ENCODE measurements at regions not wholly inside any gene's neighbourhood (a gene's known extent, or its start where the extent isn't known, plus 50 kb on each side); places are given as distances from the start of the nearest gene placed in this dataset.
"Not testable (repeated sequence)": the region's sequence is repeated elsewhere in the genome, so short reads cannot be mapped to it uniquely, and the experiment has no call there.

- H3K4me3 ChIP-seq, result no peak overlapping the region
- no peak for DNase-seq (ENCODE audit: low spot score)
- TF ChIP-seq, protein P1, sequence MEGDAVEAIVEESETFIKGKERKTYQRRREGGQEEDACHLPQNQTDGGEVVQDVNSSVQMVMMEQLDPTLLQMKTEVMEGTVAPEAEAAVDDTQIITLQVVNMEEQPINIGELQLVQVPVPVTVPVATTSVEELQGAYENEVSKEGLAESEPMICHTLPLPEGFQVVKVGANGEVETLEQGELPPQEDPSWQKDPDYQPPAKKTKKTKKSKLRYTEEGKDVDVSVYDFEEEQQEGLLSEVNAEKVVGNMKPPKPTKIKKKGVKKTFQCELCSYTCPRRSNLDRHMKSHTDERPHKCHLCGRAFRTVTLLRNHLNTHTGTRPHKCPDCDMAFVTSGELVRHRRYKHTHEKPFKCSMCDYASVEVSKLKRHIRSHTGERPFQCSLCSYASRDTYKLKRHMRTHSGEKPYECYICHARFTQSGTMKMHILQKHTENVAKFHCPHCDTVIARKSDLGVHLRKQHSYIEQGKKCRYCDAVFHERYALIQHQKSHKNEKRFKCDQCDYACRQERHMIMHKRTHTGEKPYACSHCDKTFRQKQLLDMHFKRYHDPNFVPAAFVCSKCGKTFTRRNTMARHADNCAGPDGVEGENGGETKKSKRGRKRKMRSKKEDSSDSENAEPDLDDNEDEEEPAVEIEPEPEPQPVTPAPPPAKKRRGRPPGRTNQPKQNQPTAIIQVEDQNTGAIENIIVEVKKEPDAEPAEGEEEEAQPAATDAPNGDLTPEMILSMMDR (IDR thresholded peaks at IDR 0.05), result no peak
- H3K27ac ChIP-seq, result no peak overlapping the region
Observed at GRCh38 chr3:67064105-67064504, 66.0 kb downstream of the KBTBD8 start.

DNA sequence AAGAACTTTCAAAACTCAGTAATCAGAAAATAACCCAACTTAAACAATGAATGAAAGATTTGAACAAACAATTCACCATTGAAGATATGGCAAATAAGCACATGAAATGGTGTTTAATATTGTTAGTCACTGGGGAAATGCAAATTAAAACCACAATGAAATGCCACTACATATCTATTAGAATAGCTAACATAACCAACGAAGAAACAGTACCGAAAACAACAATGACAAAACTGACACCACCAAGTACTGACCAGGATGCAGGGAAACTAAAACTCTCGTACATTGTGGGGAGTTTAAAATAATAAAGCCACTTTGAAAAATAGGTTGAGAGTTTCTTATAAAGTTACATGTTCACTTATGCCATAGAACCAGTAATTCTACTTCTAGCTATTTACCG lies 69.1 kb downstream of the KBTBD8 start:
- H3K4me3 ChIP-seq, result no peak overlapping the region
- DNase-seq (ENCODE audit: low spot score), result no peak
- TF ChIP-seq, protein P1 (IDR thresholded peaks at IDR 0.05), result no peak
- no peak overlapping the region for H3K27ac ChIP-seq

- not testable (repeated sequence) for H3K27ac ChIP-seq; DNase-seq (ENCODE audit: low spot score); H3K4me3 ChIP-seq
Observed at GRCh38 chr3:67072640-67073039, 74.5 kb downstream of the KBTBD8 start.

DNA sequence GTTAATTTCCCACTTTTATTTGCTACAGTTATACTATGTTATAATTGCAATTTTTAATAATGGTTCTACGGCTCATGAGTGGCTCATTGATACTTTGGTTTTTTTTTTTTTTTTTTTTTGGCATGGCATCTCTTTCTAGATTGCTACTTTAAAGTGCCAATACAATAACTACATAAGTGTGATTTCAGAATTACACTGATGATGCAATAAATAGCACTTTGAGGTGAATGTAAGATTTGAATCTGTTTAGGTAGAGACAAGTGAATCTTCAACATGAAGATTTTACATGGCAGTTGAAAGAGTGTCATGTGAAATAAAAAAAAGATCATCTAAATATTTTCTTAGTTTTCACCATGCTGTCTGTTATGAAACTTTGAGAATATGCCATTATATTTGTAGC lies 75.7 kb downstream of the KBTBD8 start:
- Histone ChIP-seq H3K4me3 (no peak overlapping the region), H3K27ac (no peak overlapping the region)
- TF ChIP-seq, protein P1 (IDR thresholded peaks at IDR 0.05), result no peak
- DNase-seq (ENCODE audit: low spot score), result no peak

GRCh38 chr3:67075295-67075694 lies 77.2 kb downstream of the KBTBD8 start:
- TF ChIP-seq, protein P1 (IDR thresholded peaks at IDR 0.05), result no peak
- no peak overlapping the region for H3K4me3 ChIP-seq
- no peak for DNase-seq (ENCODE audit: low spot score)
- H3K27ac ChIP-seq, result no peak overlapping the region

DNA sequence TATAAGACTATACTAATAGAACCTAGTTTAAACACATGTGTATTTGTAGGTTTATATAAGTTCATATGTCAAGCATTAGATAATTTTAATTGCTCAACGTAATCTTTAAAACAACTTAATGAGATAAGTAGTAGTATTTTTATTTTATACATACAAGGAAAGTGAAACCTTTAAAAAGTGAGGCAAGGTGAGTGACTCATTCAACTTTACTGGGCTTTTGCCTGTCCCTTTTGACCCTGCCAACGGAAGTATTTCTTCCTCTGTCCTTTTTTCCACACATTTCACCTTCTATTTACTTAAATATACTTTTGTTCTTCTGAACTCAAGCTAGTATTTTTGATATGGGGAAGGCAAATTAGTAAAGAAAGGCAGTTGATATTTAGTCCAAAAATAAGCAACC lies 78.5 kb downstream of the KBTBD8 start:
- DNase-seq (ENCODE audit: low spot score), result no peak
- TF ChIP-seq, protein P1 (IDR thresholded peaks at IDR 0.05), result no peak
- H3K4me3 ChIP-seq, result no peak overlapping the region
- H3K27ac ChIP-seq, result no peak overlapping the region

GRCh38 chr3:67077656-67078055 lies 79.5 kb downstream of the KBTBD8 start:
- H3K27ac ChIP-seq, result no peak overlapping the region
- H3K4me3 ChIP-seq, result no peak overlapping the region
- TF ChIP-seq, protein P1 (IDR thresholded peaks at IDR 0.05), result no peak
- DNase-seq (ENCODE audit: low spot score), result no peak

DNA sequence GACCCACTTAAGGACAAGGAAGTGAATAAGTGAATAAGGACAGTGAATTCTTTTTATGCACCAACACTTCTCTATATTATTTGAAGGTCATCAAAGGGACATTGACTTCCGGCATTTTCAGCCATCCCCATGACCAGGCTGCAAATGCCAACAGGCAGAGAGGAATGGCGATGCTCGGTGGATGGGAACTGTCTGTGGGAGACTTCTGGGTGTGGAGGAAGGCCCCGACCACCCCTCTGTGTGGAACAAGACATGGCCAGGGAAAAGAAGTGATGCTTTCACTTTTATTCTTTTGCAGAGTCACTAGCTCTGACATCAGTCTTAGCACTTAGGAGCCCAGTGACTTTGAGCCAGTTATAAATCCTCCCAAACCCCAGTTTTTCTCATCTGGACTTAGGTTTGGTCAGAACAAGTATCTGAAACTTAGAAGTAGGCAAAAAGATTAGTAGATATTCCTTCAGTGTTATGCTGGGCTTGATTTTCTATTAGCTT lies 84.5 kb downstream of the KBTBD8 start:
- TF ChIP-seq, protein P1 (IDR thresholded peaks at IDR 0.05), result no peak
- no peak overlapping the region for H3K4me3 ChIP-seq
- DNase-seq (ENCODE audit: low spot score), result no peak
- H3K27ac ChIP-seq, result no peak overlapping the region
